Omental fat pad (tissue), 3 donors: ENCODE measurements at regions not wholly inside any gene's neighbourhood (a gene's known extent, or its start where the extent isn't known, plus 50 kb on each side); places are given as distances from the start of the nearest gene placed in this dataset.

ENCODE experiments used
- ATAC-seq: fragments of 150-250 bp; one replicate; pipeline ENCODE4 v1.9.1; 2016; ENCODE audit warnings: mild to moderate bottlenecking, moderate library complexity; ENCODE audit not compliant: low FRiP score
- DNase-seq: peaks from one replicate; pipeline ENCODE4 v3.0.0-alpha.2; 2019; ENCODE audit warnings: low spot score
- CTCF ChIP-seq, 3 donors: fragments of 450-650 bp; IDR thresholded peaks; one replicate each; pipeline ENCODE4 v1.5.1; 2016 to 2017; ENCODE audit warnings: antibody characterized with exemption in 3 of 3, mild to moderate bottlenecking in 3 of 3, moderate library complexity in 2 of 3

- DNase-seq = no peak
- no peak for ATAC-seq
- no peak for TF ChIP-seq CTCF (IDR thresholded peaks at IDR 0.05)
These were observed 1288.6 kb upstream of the TMPRSS15 start for GRCh38 chr21:19692231-19692630.

GRCh38 chr21:19695796-19696195, 1292.2 kb upstream of the TMPRSS15 start:
- no peak for DNase-seq
- ATAC-seq = no peak
- TF ChIP-seq CTCF (IDR thresholded peaks at IDR 0.05) = no peak

GRCh38 chr21:19700476-19700875, 1296.9 kb upstream of the TMPRSS15 start:
- TF ChIP-seq CTCF (IDR thresholded peaks at IDR 0.05) = no peak
- no peak for DNase-seq
- no peak for ATAC-seq

- ATAC-seq = no peak
- DNase-seq = no peak
- TF ChIP-seq CTCF (IDR thresholded peaks at IDR 0.05) = no peak
These were observed 1295.5 kb upstream of the NCAM2 start for GRCh38 chr21:19702726-19703125.

GRCh38 chr21:19704832-19705231, 1293.4 kb upstream of the NCAM2 start:
- TF ChIP-seq CTCF (IDR thresholded peaks at IDR 0.05) = no peak
- DNase-seq (no peak), ATAC-seq (no peak)

GRCh38 chr21:19712441-19712840, 1285.8 kb upstream of the NCAM2 start:
- no peak for TF ChIP-seq CTCF (IDR thresholded peaks at IDR 0.05)
- DNase-seq (no peak), ATAC-seq (no peak)

- DNase-seq = no peak
- ATAC-seq = no peak
- TF ChIP-seq CTCF (IDR thresholded peaks at IDR 0.05) = no peak
These were observed 1284.9 kb upstream of the NCAM2 start for GRCh38 chr21:19713313-19713712.
